ENCODE measurements at regions not wholly inside any gene's neighbourhood (a gene's known extent, or its start where the extent isn't known, plus 50 kb on each side); places are given as distances from the start of the nearest gene placed in this dataset.
"Not testable (repeated sequence)": the region's sequence is repeated elsewhere in the genome, so short reads cannot be mapped to it uniquely, and the experiment has no call there.

DNA sequence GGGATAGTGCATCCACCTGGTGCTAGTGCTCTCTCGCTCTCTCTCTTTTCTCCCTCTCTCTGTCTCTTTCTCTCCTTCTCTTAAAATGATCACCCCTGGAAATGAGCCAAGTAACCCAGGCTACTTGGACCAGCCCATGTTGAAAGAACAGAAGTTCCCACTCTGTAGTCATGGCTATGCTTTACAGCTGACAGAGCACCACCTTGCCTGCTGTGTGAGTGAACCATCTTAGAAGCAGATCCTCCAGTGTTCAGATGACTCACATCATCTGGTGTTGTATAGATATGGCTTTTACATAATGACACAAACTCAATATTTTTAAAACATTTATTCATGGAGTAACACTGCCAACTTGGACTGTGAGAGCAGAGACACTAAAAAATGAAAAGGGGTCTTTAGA lies 57.7 kb upstream of the POMZP3 start:
- H3K9ac ChIP-seq; H3K4me1 ChIP-seq; H3K36me3 ChIP-seq; H3K27ac ChIP-seq; H4K20me1 ChIP-seq; H3K4me2 ChIP-seq; H3K27me3 ChIP-seq; H3K4me3 ChIP-seq; H3K9me3 ChIP-seq (replicated peaks in 1 of 11): not testable (repeated sequence)

- H4K20me1 ChIP-seq; H3K9me3 ChIP-seq (replicated peaks in 1 of 11); H3K27me3 ChIP-seq; H3K4me2 ChIP-seq; H3K27ac ChIP-seq; H3K4me1 ChIP-seq; H3K4me3 ChIP-seq; H3K9ac ChIP-seq; H3K36me3 ChIP-seq: not testable (repeated sequence)
Observed at GRCh38 chr7:76683631-76684030, 56.6 kb upstream of the POMZP3 start.

- H3K9me3 ChIP-seq (replicated peaks in 1 of 11); H3K27ac ChIP-seq; H3K4me2 ChIP-seq: not testable (repeated sequence)
Observed at GRCh38 chr7:76681810-76682209, 54.7 kb upstream of the POMZP3 start.

GRCh38 chr7:76679174-76679573 lies 52.1 kb upstream of the POMZP3 start:
- H3K36me3 ChIP-seq; H3K4me2 ChIP-seq; H3K4me3 ChIP-seq; H3K9me3 ChIP-seq (replicated peaks in 1 of 11); H3K27ac ChIP-seq; H3K9ac ChIP-seq; H3K27me3 ChIP-seq; H4K20me1 ChIP-seq: not testable (repeated sequence)
- H3K4me1 ChIP-seq = peaks cover 0 to 13% (median 0%) of the 10 kb centered on the region in 10 experiments; a peak in 5 of 20 replicates

More at GRCh38 chr7:76681810-76682209, 54.7 kb upstream of the POMZP3 start:
- peaks cover 0 to 17% (median 0%) of the 10 kb centered on the region in 10 experiments; a peak in 5 of 20 replicates for H3K4me1 ChIP-seq
- H3K27me3 ChIP-seq, H3K4me3 ChIP-seq, H3K9ac ChIP-seq, H3K36me3 ChIP-seq, H4K20me1 ChIP-seq: not testable (repeated sequence)

GRCh38 chr7:76678500-76678899 lies 51.4 kb upstream of the POMZP3 start:
- not testable (repeated sequence) for H3K27me3 ChIP-seq; H3K4me3 ChIP-seq; H3K4me2 ChIP-seq; H4K20me1 ChIP-seq; H3K36me3 ChIP-seq; H3K27ac ChIP-seq; H3K9ac ChIP-seq; H3K9me3 ChIP-seq (replicated peaks in 1 of 11)
- peaks cover 0 to 13% (median 0%) of the 10 kb centered on the region in 10 experiments; a peak in 5 of 20 replicates for H3K4me1 ChIP-seq

DNA sequence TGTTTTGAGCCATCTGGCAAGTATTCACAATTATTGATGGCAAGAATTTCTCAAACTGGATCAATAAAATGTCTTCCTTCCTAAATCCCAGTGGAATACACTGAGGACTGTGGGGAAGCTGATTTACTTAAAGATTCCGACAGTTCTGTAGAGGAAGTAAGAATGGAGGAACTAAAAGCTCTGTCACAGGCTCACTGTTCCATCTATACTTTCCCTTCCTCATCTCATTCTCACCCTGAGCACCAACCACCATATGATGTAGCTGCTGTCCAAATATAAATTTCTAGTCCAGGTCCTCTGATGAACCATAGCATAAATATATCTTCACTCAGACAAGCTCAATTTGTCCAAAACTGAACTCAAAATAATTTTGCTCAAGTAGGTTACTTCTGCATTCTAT lies 49.8 kb upstream of the POMZP3 start:
- not testable (repeated sequence) for H3K9me3 ChIP-seq (replicated peaks in 1 of 11); H3K27ac ChIP-seq
- peak overlapping the region in 2 of 11 experiments; percentile 65 to 76; a peak in 3 of 22 replicates for H3K4me2 ChIP-seq

More for the DNA sequence above, 49.8 kb upstream of the POMZP3 start:
- not testable (repeated sequence) for H3K9ac ChIP-seq, H3K4me3 ChIP-seq, H3K36me3 ChIP-seq, H3K27me3 ChIP-seq, H4K20me1 ChIP-seq
- H3K4me1 ChIP-seq = peaks cover 0 to 13% (median 0%) of the 10 kb centered on the region in 10 experiments; a peak in 5 of 20 replicates

Measured in BLaER1 treated with 17β-estradiol and CSF1 and Interleukin-3, amounts not matched to agents 10 nM and 100 nM (cell line).